Lung (tissue), 11 donors: ENCODE measurements at regions not wholly inside any gene's neighbourhood (a gene's known extent, or its start where the extent isn't known, plus 50 kb on each side); places are given as distances from the start of the nearest gene placed in this dataset.

Experiments used
- ATAC-seq: fragments of 200-7000 bp; cut with Tn5 transposase; one replicate; pipeline ENCODE4 v1.9.1; 2020; ENCODE audit warnings: moderate number of reproducible peaks; ENCODE audit not compliant: insufficient read depth, low FRiP score
- DNase-seq, 3 donors: peaks; one replicate each; pipeline ENCODE4 v3.0.0-alpha.2; 2013 to 2017
- H3K27ac ChIP-seq, 2 donors: one replicate each; pipeline ENCODE4 v1.5.1; 2013; ENCODE audit warnings: mild to moderate bottlenecking in 2 of 2, moderate library complexity in 2 of 2, control low read depth in 1 of 2, inconsistent platforms in 1 of 2, low read depth in 1 of 2, low read length in 1 of 2
- H3K27me3 ChIP-seq, 3 donors: one replicate each; pipeline ENCODE4 v1.5.1; 2013; ENCODE audit warnings: low read length in 2 of 3; ENCODE audit not compliant: control insufficient read depth in 3 of 3, insufficient read depth in 3 of 3
- H3K36me3 ChIP-seq, 4 donors: one replicate each; pipeline ENCODE4 v1.5.1; 2013; ENCODE audit warnings: low read length in 4 of 4, mild to moderate bottlenecking in 1 of 4, moderate library complexity in 1 of 4; ENCODE audit not compliant: control insufficient read depth in 4 of 4, insufficient read depth in 4 of 4
- H3K4me1 ChIP-seq, 5 donors: one replicate each; pipeline ENCODE4 v1.5.1; 2013; ENCODE audit warnings: low read length in 5 of 5, mild to moderate bottlenecking in 2 of 5, moderate library complexity in 1 of 5; ENCODE audit not compliant: control insufficient read depth in 5 of 5, insufficient read depth in 5 of 5
- H3K4me3 ChIP-seq: one replicate; pipeline ENCODE4 v1.5.1; 2013; ENCODE audit warnings: mild to moderate bottlenecking, control low read depth, moderate library complexity
- H3K9ac ChIP-seq, 2 donors: one replicate each; pipeline ENCODE4 v1.5.1; 2013; ENCODE audit warnings: low read length in 2 of 2, control low read depth in 1 of 2; ENCODE audit not compliant: insufficient read depth in 1 of 2
- H3K9me3 ChIP-seq, 4 donors: one replicate each; pipeline ENCODE4 v1.5.1; 2013; ENCODE audit warnings: low read length in 3 of 4, mild to moderate bottlenecking in 1 of 4, moderate library complexity in 1 of 4; ENCODE audit not compliant: control insufficient read depth in 4 of 4, insufficient read depth in 3 of 4
- WGBS, 2 donors: extraction: QIAGEN DNeasy Blood & Tissue Kit; methylation state at CpG; one replicate each; pipeline ENCODE4 v1.1.7; 2013; 5-methylcytosine and 5-hydroxymethylcytosine counted together
- TF ChIP-seq, protein P1 (sequence below): IDR thresholded peaks from 2 replicates; pipeline ENCODE4 v1.5.1; 2012; ENCODE audit warnings: mild to moderate bottlenecking; ENCODE audit errors: control extremely low read depth, extremely low read depth
- donor health status: control.
- donor health status: control.
- donor health status: Bipolar disorder and iron deficiency.
- donor health status: healthy.
- donor health status: DM: yes; HTN: yes; CAD: no.

DNA sequence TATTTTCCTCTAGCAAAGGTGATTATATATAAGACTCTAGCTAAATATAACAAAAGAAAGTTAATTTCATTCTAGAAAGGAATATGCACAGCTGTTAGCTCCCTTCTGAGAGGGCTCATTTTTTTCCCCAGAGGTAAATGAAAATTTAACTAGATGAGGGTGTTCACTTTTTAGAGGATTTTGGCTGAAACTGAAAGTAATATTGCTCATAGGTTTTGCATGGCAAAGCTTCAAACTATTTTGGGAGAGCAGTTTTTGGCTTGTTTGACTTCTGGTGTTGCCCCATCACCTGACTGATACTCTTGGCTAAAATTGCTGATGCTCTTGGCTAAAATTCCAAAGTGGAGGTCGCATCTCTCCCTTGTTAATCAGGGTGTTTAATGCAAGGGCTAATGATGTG, 311.9 kb downstream of the EDEM1 start:
- H3K9ac ChIP-seq, result no peak overlapping the region
- 59 to 65% methylated on average over 1 of the region's 1 CpG for WGBS, 2 donors
- TF ChIP-seq, protein P1, sequence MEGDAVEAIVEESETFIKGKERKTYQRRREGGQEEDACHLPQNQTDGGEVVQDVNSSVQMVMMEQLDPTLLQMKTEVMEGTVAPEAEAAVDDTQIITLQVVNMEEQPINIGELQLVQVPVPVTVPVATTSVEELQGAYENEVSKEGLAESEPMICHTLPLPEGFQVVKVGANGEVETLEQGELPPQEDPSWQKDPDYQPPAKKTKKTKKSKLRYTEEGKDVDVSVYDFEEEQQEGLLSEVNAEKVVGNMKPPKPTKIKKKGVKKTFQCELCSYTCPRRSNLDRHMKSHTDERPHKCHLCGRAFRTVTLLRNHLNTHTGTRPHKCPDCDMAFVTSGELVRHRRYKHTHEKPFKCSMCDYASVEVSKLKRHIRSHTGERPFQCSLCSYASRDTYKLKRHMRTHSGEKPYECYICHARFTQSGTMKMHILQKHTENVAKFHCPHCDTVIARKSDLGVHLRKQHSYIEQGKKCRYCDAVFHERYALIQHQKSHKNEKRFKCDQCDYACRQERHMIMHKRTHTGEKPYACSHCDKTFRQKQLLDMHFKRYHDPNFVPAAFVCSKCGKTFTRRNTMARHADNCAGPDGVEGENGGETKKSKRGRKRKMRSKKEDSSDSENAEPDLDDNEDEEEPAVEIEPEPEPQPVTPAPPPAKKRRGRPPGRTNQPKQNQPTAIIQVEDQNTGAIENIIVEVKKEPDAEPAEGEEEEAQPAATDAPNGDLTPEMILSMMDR, result no peak
- ATAC-seq, result no peak
- H3K27ac ChIP-seq, result no peak overlapping the region
- H3K4me3 ChIP-seq, result no peak overlapping the region
- H3K36me3 ChIP-seq, result no peaks in the 10 kb centered on the region
- peaks cover 0 to 4% (median 0%) of the 10 kb centered on the region in 4 donors for H3K9me3 ChIP-seq
- no peaks in the 10 kb centered on the region for H3K4me1 ChIP-seq
- H3K27me3 ChIP-seq, result no peaks in the 10 kb centered on the region
- DNase-seq, result no peak

DNA sequence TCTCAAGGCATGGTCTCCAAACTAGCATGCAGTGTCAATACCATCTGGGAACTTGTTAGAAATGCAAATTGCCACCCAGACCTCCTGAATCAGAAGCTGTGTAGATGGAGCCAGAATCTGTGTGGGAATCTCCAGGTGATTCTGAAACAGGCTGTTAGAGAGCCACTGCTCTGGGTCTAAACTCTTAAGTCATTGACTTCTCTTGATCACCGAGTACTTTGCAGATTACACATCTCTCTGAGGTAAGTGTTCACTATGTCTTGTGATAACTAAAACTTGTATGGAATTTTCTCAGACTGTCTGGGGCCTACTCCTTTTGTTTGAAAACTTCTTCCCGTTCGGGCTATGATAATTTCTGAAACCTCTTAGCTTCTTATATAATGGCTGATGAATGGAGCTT, 315.6 kb downstream of the EDEM1 start:
- Histone ChIP-seq H3K4me1 (no peaks in the 10 kb centered on the region), H3K27ac (no peak overlapping the region), H3K9ac (no peak overlapping the region), H3K4me3 (no peak overlapping the region), H3K36me3 (no peaks in the 10 kb centered on the region), H3K27me3 (no peaks in the 10 kb centered on the region), H3K9me3 (no peaks in the 10 kb centered on the region)
- DNase-seq (no peak), ATAC-seq (no peak)
- TF ChIP-seq, protein P1, result no peak
- WGBS, 2 donors, result 74 to 84% methylated on average over 3 of the region's 3 CpGs

GRCh38 chr3:5504135-5504534, 316.6 kb downstream of the EDEM1 start:
- no peaks in the 10 kb centered on the region for H3K27me3 ChIP-seq
- ATAC-seq (no peak), DNase-seq (no peak)
- no peak overlapping the region for H3K27ac ChIP-seq
- H3K36me3 ChIP-seq, result no peaks in the 10 kb centered on the region
- no peak overlapping the region for H3K4me3 ChIP-seq
- TF ChIP-seq, protein P1, result no peak
- H3K9ac ChIP-seq, result no peak overlapping the region
- no peaks in the 10 kb centered on the region for H3K4me1 ChIP-seq
- H3K9me3 ChIP-seq, result peaks cover 0 to 3% (median under 1%) of the 10 kb centered on the region in 4 donors
- 63 to 71% methylated on average over 5 of the region's 5 CpGs for WGBS, 2 donors

- TF ChIP-seq, protein P1, result no peak
- no peak overlapping the region for H3K27ac ChIP-seq
- no peak for ATAC-seq
- no peak overlapping the region for H3K9ac ChIP-seq
- H3K27me3 ChIP-seq, result no peaks in the 10 kb centered on the region
- 91% methylated on average over 3 of the region's 3 CpGs for WGBS, 2 donors
- H3K9me3 ChIP-seq, result peaks cover 0 to 6% (median 1%) of the 10 kb centered on the region in 4 donors
- H3K4me3 ChIP-seq, result no peak overlapping the region
- DNase-seq, result no peak
- H3K4me1 ChIP-seq, result no peaks in the 10 kb centered on the region
- H3K36me3 ChIP-seq, result no peaks in the 10 kb centered on the region
Measured at GRCh38 chr3:5505163-5505562, 317.7 kb downstream of the EDEM1 start.
